ENCODE measurements at regions not wholly inside any gene's neighbourhood (a gene's known extent, or its start where the extent isn't known, plus 50 kb on each side); places are given as distances from the start of the nearest gene placed in this dataset.

DNA sequence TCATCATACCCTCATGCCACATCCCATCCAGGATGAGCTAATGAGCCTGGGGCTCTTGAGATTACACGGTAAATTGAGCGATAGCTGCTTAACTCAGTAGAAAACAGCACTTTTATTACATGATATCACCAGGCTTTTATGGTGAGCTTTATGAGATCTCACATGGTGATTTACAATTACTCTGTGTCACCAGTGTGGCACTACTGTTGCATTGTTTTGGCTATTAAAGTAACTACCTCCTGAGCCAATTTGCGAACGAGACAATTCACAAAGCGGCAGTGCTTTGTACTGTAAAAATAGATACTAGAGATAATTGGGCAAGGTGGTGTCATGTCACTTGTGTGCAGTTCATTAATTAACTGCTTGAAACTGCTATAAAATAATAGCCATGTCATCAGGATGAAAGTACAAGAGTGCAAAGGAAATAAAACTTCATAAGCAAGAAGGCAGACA, 767.7 kb upstream of the ADGRL2 start:
- Mint-ChIP-seq H3K36me3 (no peaks in the 10 kb centered on the region), H3K27me3 (ENCODE audit: low read depth in 3 of 3) (peaks cover 0 to 2% (median 0%) of the 10 kb centered on the region in 3 donors), H3K4me1 (no peaks in the 10 kb centered on the region), H3K9me3 (peaks cover 0 to 8% (median 5%) of the 10 kb centered on the region in 7 donors), H3K4me3 (no peak overlapping the region), H3K27ac (no peak overlapping the region)
- Histone ChIP-seq H3K36me3 (replicated peaks in 1 of 2; ENCODE audit: control insufficient read depth in 1 of 2, insufficient read depth in 2 of 2, low read length in 2 of 2) (no peaks in the 10 kb centered on the region), H3K27me3 (ENCODE audit: control insufficient read depth in 2 of 2, insufficient read depth in 2 of 2, low read length in 2 of 2) (no peaks in the 10 kb centered on the region), H2AFZ (ENCODE audit: insufficient read depth, low read depth, low read length, poor library complexity, severe bottlenecking) (no peak overlapping the region), H3K27ac (ENCODE audit: low read depth in 1 of 2, low read length in 2 of 2) (no peak overlapping the region), H3K9ac (ENCODE audit: insufficient read depth, low read length, poor library complexity, severe bottlenecking) (no peak overlapping the region), H3K4me1 (ENCODE audit: control insufficient read depth in 1 of 2, insufficient read depth in 2 of 2, low read length in 2 of 2) (no peaks in the 10 kb centered on the region), H3K79me2 (ENCODE audit: insufficient read depth, low read length) (no peaks in the 10 kb centered on the region), H3K4me3 (replicated peaks in 1 of 3; ENCODE audit: low read depth in 2 of 3, low read length in 3 of 3) (no peak overlapping the region), H3K4me2 (replicated peaks; ENCODE audit: extremely low read depth, low read length, poor library complexity, severe bottlenecking) (no peak overlapping the region), H3K9me3 (replicated peaks in 1 of 2; ENCODE audit: control insufficient read depth in 1 of 2, insufficient read depth in 1 of 2, low read length in 2 of 2) (no peaks in the 10 kb centered on the region), H4K20me1 (ENCODE audit: insufficient read depth, low read length) (no peaks in the 10 kb centered on the region)
- intact Hi-C loops (cut with micrococcal nuclease): no loop called here
- no peak for DNase-seq
- TF ChIP-seq, protein P1, sequence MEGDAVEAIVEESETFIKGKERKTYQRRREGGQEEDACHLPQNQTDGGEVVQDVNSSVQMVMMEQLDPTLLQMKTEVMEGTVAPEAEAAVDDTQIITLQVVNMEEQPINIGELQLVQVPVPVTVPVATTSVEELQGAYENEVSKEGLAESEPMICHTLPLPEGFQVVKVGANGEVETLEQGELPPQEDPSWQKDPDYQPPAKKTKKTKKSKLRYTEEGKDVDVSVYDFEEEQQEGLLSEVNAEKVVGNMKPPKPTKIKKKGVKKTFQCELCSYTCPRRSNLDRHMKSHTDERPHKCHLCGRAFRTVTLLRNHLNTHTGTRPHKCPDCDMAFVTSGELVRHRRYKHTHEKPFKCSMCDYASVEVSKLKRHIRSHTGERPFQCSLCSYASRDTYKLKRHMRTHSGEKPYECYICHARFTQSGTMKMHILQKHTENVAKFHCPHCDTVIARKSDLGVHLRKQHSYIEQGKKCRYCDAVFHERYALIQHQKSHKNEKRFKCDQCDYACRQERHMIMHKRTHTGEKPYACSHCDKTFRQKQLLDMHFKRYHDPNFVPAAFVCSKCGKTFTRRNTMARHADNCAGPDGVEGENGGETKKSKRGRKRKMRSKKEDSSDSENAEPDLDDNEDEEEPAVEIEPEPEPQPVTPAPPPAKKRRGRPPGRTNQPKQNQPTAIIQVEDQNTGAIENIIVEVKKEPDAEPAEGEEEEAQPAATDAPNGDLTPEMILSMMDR (IDR thresholded peaks at IDR 0.05): no peak
- WGBS (ENCODE audit: insufficient coverage): 93% methylated on average over 3 of the region's 5 CpGs

DNA sequence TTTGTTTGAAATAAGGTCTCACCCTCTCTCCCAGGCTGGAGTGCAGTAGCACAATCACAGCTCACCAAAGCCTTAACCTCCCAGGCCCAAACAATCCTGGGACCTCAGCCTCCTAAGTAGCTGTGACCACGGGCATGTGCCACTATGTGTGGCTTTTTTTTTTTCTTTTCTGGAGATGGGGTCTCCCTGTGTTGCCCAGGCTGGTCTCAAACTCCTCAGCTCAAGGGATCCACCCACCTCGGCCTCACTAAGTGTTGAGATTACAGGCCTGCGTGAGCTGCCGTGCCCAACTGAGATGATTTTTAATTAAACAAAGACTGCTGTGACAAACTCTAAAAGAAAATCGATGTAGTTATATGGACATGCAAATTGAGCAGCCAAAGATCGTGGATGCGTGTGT, 768.4 kb upstream of the ADGRL2 start:
- Mint-ChIP-seq H3K4me1 (no peaks in the 10 kb centered on the region), H3K36me3 (no peaks in the 10 kb centered on the region), H3K27ac (no peak overlapping the region), H3K27me3 (ENCODE audit: low read depth in 3 of 3) (peaks cover 0 to 2% (median 0%) of the 10 kb centered on the region in 3 donors), H3K9me3 (peaks cover 0 to 6% (median 5%) of the 10 kb centered on the region in 7 donors), H3K4me3 (no peak overlapping the region)
- Histone ChIP-seq H3K4me2 (replicated peaks; ENCODE audit: extremely low read depth, low read length, poor library complexity, severe bottlenecking) (no peak overlapping the region), H3K4me3 (replicated peaks in 1 of 3; ENCODE audit: low read depth in 2 of 3, low read length in 3 of 3) (no peak overlapping the region), H4K20me1 (ENCODE audit: insufficient read depth, low read length) (no peaks in the 10 kb centered on the region), H3K79me2 (ENCODE audit: insufficient read depth, low read length) (no peaks in the 10 kb centered on the region), H3K9ac (ENCODE audit: insufficient read depth, low read length, poor library complexity, severe bottlenecking) (no peak overlapping the region), H3K4me1 (ENCODE audit: control insufficient read depth in 1 of 2, insufficient read depth in 2 of 2, low read length in 2 of 2) (no peaks in the 10 kb centered on the region), H2AFZ (ENCODE audit: insufficient read depth, low read depth, low read length, poor library complexity, severe bottlenecking) (no peak overlapping the region), H3K9me3 (replicated peaks in 1 of 2; ENCODE audit: control insufficient read depth in 1 of 2, insufficient read depth in 1 of 2, low read length in 2 of 2) (no peaks in the 10 kb centered on the region), H3K27ac (ENCODE audit: low read depth in 1 of 2, low read length in 2 of 2) (no peak overlapping the region), H3K27me3 (ENCODE audit: control insufficient read depth in 2 of 2, insufficient read depth in 2 of 2, low read length in 2 of 2) (no peaks in the 10 kb centered on the region), H3K36me3 (replicated peaks in 1 of 2; ENCODE audit: control insufficient read depth in 1 of 2, insufficient read depth in 2 of 2, low read length in 2 of 2) (no peaks in the 10 kb centered on the region)
- 90% methylated on average over 4 of the region's 7 CpGs for WGBS (ENCODE audit: insufficient coverage)
- TF ChIP-seq, protein P1 (IDR thresholded peaks at IDR 0.05): no peak
- intact Hi-C loops (cut with micrococcal nuclease): no loop called here
- no peak for DNase-seq
